HL-60 (cell line): ENCODE measurements at regions not wholly inside any gene's neighbourhood (a gene's known extent, or its start where the extent isn't known, plus 50 kb on each side); places are given as distances from the start of the nearest gene placed in this dataset.
"Not testable (repeated sequence)": the region's sequence is repeated elsewhere in the genome, so short reads cannot be mapped to it uniquely, and the experiment has no call there.

ENCODE experiments used
- DNase-seq, 2 experiments: peaks; one replicate each; pipeline ENCODE4 v3.0.0-alpha.2; 2010 to 2020; ENCODE audit warnings: low read depth in 1 of 2, low spot score in 1 of 2
- H3K27ac ChIP-seq: fragments of 250-450 bp; sonication (Bioruptor Pico); replicated peaks from 2 replicates; pipeline ENCODE4 v1.5.1; 2020; ENCODE audit warnings: mild to moderate bottlenecking, moderate library complexity
- H3K27me3 ChIP-seq: fragments of 250-450 bp; sonication (Bioruptor Pico); 2 replicates; pipeline ENCODE4 v1.5.1; 2021; ENCODE audit warnings: mild to moderate bottlenecking, moderate library complexity; ENCODE audit not compliant: insufficient read depth, poor library complexity, severe bottlenecking
- H3K4me3 ChIP-seq: replicated peaks from 2 replicates; pipeline ENCODE4 v1.5.1; 2011; ENCODE audit warnings: mild to moderate bottlenecking, control low read depth, low read length; ENCODE audit not compliant: insufficient read depth
- CTCF ChIP-seq: IDR thresholded peaks from one replicate; pipeline ENCODE4 v1.5.1; 2011; ENCODE audit warnings: low read length, control low read depth, inconsistent platforms; ENCODE audit not compliant: insufficient read depth
- GABPA ChIP-seq: IDR thresholded peaks from 2 replicates; pipeline ENCODE4 v1.6.1; 2012; ENCODE audit warnings: low read depth
- POLR2AphosphoS5 ChIP-seq: IDR thresholded peaks from 2 replicates; pipeline ENCODE4 v1.6.1; 2012; ENCODE audit warnings: low read depth
- REST ChIP-seq: IDR thresholded peaks from 2 replicates; pipeline ENCODE4 v1.6.1; 2012; ENCODE audit warnings: low read depth; ENCODE audit not compliant: insufficient replicate concordance
- SPI1 ChIP-seq: IDR thresholded peaks from 2 replicates; pipeline ENCODE4 v1.6.1; 2012; ENCODE audit warnings: low read depth, mild to moderate bottlenecking, borderline replicate concordance

- H3K27me3 ChIP-seq: peaks cover 8% of the 10 kb centered on the region
- H3K4me3 ChIP-seq: no peak overlapping the region
- no peak for DNase-seq
- no peak overlapping the region for H3K27ac ChIP-seq
- TF ChIP-seq REST: no peak
- no peak for TF ChIP-seq GABPA
- TF ChIP-seq POLR2AphosphoS5: no peak
- TF ChIP-seq CTCF: no peak
- no peak for TF ChIP-seq SPI1
Observed at GRCh38 chr1:230556453-230556852, 85.8 kb upstream of the COG2 start.

GRCh38 chr1:230555814-230556213 is 86.5 kb upstream of the COG2 start:
- TF ChIP-seq POLR2AphosphoS5: no peak
- no peak for TF ChIP-seq REST
- no peak for TF ChIP-seq SPI1
- TF ChIP-seq CTCF: no peak
- no peak for TF ChIP-seq GABPA
- Histone ChIP-seq H3K27me3 (peaks cover 8% of the 10 kb centered on the region), H3K27ac (no peak overlapping the region), H3K4me3 (no peak overlapping the region)
- no peak for DNase-seq

GRCh38 chr1:230552880-230553279 is 89.4 kb upstream of the COG2 start:
- Histone ChIP-seq H3K27ac (no peak overlapping the region), H3K27me3 (peaks cover 8% of the 10 kb centered on the region), H3K4me3 (no peak overlapping the region)
- no peak for DNase-seq
- TF ChIP-seq CTCF: no peak

- not testable (repeated sequence) for H3K4me3 ChIP-seq, DNase-seq, H3K27ac ChIP-seq, H3K27me3 ChIP-seq
Observed at GRCh38 chr1:230550945-230551344, 91.3 kb upstream of the COG2 start.
